Epithelial cell of esophagus (primary cell): ENCODE measurements at regions not wholly inside any gene's neighbourhood (a gene's known extent, or its start where the extent isn't known, plus 50 kb on each side); places are given as distances from the start of the nearest gene placed in this dataset.
A peak's percentile ranks its signal among the peaks of the same experiment; 100 is the strongest.

Experiments
- DNase-seq: peaks from one replicate; pipeline ENCODE4 v3.0.0; 2010; ENCODE audit warnings: low read depth
- H3K4me3 ChIP-seq: 2 replicates; pipeline ENCODE4 v1.5.1; 2011; ENCODE audit warnings: mild to moderate bottlenecking, low read length, control low read depth
- CTCF ChIP-seq: IDR thresholded peaks from 2 replicates; pipeline ENCODE4 v1.5.1; 2011; ENCODE audit warnings: low read depth, mild to moderate bottlenecking, low read length, control low read depth, inconsistent platforms; ENCODE audit not compliant: insufficient read depth; ENCODE audit errors: missing control alignments

- TF ChIP-seq CTCF = no peak
Observed at GRCh38 chr2:214674278-214674677, 135.2 kb downstream of the BARD1 start.

GRCh38 chr2:214671319-214671885 is 138.1 kb downstream of the BARD1 start:
- H3K4me3 ChIP-seq = no peak overlapping the region
- DNase-seq = no peak
- TF ChIP-seq CTCF = no peak

More at GRCh38 chr2:214674278-214674677, 135.2 kb downstream of the BARD1 start:
- H3K4me3 ChIP-seq = no peak overlapping the region
- no peak for DNase-seq

- H3K4me3 ChIP-seq = no peak overlapping the region
- no peak for TF ChIP-seq CTCF
- no peak for DNase-seq
Observed at GRCh38 chr2:214652473-214652872, 157.0 kb downstream of the BARD1 start.

- no peak overlapping the region for H3K4me3 ChIP-seq
- no peak for TF ChIP-seq CTCF
- no peak for DNase-seq
Observed at GRCh38 chr2:214651451-214651850, 158.0 kb downstream of the BARD1 start.

GRCh38 chr2:214649440-214650205 is 159.9 kb downstream of the BARD1 start:
- TF ChIP-seq CTCF = no peak
- peak; percentile 21 for DNase-seq
- H3K4me3 ChIP-seq = no peak overlapping the region

- no peak overlapping the region for H3K4me3 ChIP-seq
- TF ChIP-seq CTCF = no peak
- no peak for DNase-seq
Observed at GRCh38 chr2:214648520-214648919, 161.0 kb downstream of the BARD1 start.

GRCh38 chr2:214631406-214631805 is 178.1 kb downstream of the BARD1 start:
- TF ChIP-seq CTCF = no peak
- H3K4me3 ChIP-seq = no peak overlapping the region
- no peak for DNase-seq
